ENCODE measurements at regions not wholly inside any gene's neighbourhood (a gene's known extent, or its start where the extent isn't known, plus 50 kb on each side); places are given as distances from the start of the nearest gene placed in this dataset.

- CTCF ChIA-PET = interaction anchor here (0.6 kb wide), 1 partner anchor 251 kb away, joined by 3 read pairs; no protein-coding TSS in a partner anchor
- Histone ChIP-seq H3K9me3 (ENCODE audit: control insufficient read depth, insufficient read depth, low read depth, low read length) (no peaks in the 10 kb centered on the region), H3K36me3 (ENCODE audit: control insufficient read depth in 2 of 2, insufficient read depth in 1 of 2, low read length in 2 of 2) (no peaks in the 10 kb centered on the region), H3K27ac (ENCODE audit: extremely low read depth, low read depth, low read length) (no peak overlapping the region), H3K4me1 (ENCODE audit: control insufficient read depth, insufficient read depth, low read length) (no peaks in the 10 kb centered on the region), H3K4me3 (ENCODE audit: low read depth, low read length) (no peak overlapping the region)
- no peak for TF ChIP-seq ZNF24 (tag by site-specific recombination; IDR thresholded peaks at IDR 0.05)
- TF ChIP-seq MYNN (tag by site-specific recombination; IDR thresholded peaks at IDR 0.05; ENCODE audit: borderline replicate concordance) = no peak
- POLR2A ChIA-PET = no interaction called here
These were observed 148.3 kb downstream of the ENC1 start for GRCh38 chr5:74492230-74492629.

GRCh38 chr5:74491586-74491985 is 148.9 kb downstream of the ENC1 start:
- Histone ChIP-seq H3K27ac (ENCODE audit: extremely low read depth, low read depth, low read length) (no peak overlapping the region), H3K4me3 (ENCODE audit: low read depth, low read length) (no peak overlapping the region), H3K4me1 (ENCODE audit: control insufficient read depth, insufficient read depth, low read length) (no peaks in the 10 kb centered on the region), H3K36me3 (ENCODE audit: control insufficient read depth in 2 of 2, insufficient read depth in 1 of 2, low read length in 2 of 2) (no peaks in the 10 kb centered on the region), H3K9me3 (ENCODE audit: control insufficient read depth, insufficient read depth, low read depth, low read length) (no peaks in the 10 kb centered on the region)
- ChIA-PET POLR2A (interaction anchor here (1.0 kb wide), 1 partner anchor 12 kb away, joined by 3 read pairs; no protein-coding TSS in a partner anchor), CTCF (interaction anchor here (0.6 kb wide), 1 partner anchor 252 kb away, joined by 3 read pairs; no protein-coding TSS in a partner anchor)
- TF ChIP-seq ZIC2 (tag by site-specific recombination; IDR thresholded peaks at IDR 0.05) (no peak), WT1 (tag by site-specific recombination; IDR thresholded peaks at IDR 0.05) (no peak), ZNF169 (tag by site-specific recombination; IDR thresholded peaks at IDR 0.05) (no peak), ZBTB48 (tag by site-specific recombination; IDR thresholded peaks at IDR 0.05) (no peak), ZNF585B (tag by site-specific recombination; IDR thresholded peaks at IDR 0.05) (no peak), ZNF2 (tag by site-specific recombination; IDR thresholded peaks at IDR 0.05) (no peak), ZNF112 (tag by site-specific recombination; IDR thresholded peaks at IDR 0.05) (no peak), MYNN (tag by site-specific recombination; IDR thresholded peaks at IDR 0.05; ENCODE audit: borderline replicate concordance) (no peak), ZNF529 (tag by site-specific recombination; IDR thresholded peaks at IDR 0.05; ENCODE audit: insufficient replicate concordance) (no peak), ZNF692 (tag by site-specific recombination; IDR thresholded peaks at IDR 0.05) (no peak), MZF1 (tag by site-specific recombination; IDR thresholded peaks at IDR 0.05; ENCODE audit: borderline replicate concordance) (no peak), ZNF26 (tag by site-specific recombination; IDR thresholded peaks at IDR 0.05) (no peak), ZEB2 (tag by site-specific recombination; IDR thresholded peaks at IDR 0.05) (no peak), PRDM1 (tag by site-specific recombination; IDR thresholded peaks at IDR 0.05) (no peak)

- POLR2A ChIA-PET = interaction anchor here (0.6 to 1.0 kb wide), 2 partner anchors 10 to 12 kb away, joined by 3 to 4 read pairs; no protein-coding TSS in a partner anchor
- CTCF ChIA-PET = interaction anchor here (0.6 kb wide), 1 partner anchor 150 kb away, joined by 3 read pairs; the partner anchor contains the start of gene ENC1
- TF ChIP-seq ZFP3 (tag by site-specific recombination; IDR thresholded peaks at IDR 0.05; ENCODE audit: low read depth) (no peak), SALL2 (tag by site-specific recombination; IDR thresholded peaks at IDR 0.05; ENCODE audit: borderline replicate concordance) (no peak), ZNF707 (tag by site-specific recombination; IDR thresholded peaks at IDR 0.05) (no peak), ZBTB20 (tag by site-specific recombination; IDR thresholded peaks at IDR 0.05) (no peak), ZNF449 (tag by site-specific recombination; IDR thresholded peaks at IDR 0.05) (no peak), ZBTB1 (tag by site-specific recombination; IDR thresholded peaks at IDR 0.05) (no peak), SP2 (tag by site-specific recombination; IDR thresholded peaks at IDR 0.05) (no peak), ZNF701 (tag by site-specific recombination; IDR thresholded peaks at IDR 0.05) (no peak), ZNF76 (tag by site-specific recombination; IDR thresholded peaks at IDR 0.05; ENCODE audit: borderline replicate concordance, low read depth) (no peak), ZNF114 (tag by site-specific recombination; IDR thresholded peaks at IDR 0.05) (no peak), ZBTB17 (tag by site-specific recombination; IDR thresholded peaks at IDR 0.05) (no peak), ZNF670 (tag by site-specific recombination; IDR thresholded peaks at IDR 0.05; ENCODE audit: low read depth) (no peak), ZNF830 (tag by site-specific recombination; IDR thresholded peaks at IDR 0.05; ENCODE audit: low read depth) (no peak), KLF8 (tag by site-specific recombination; IDR thresholded peaks at IDR 0.05) (no peak), ZNF610 (tag by site-specific recombination; IDR thresholded peaks at IDR 0.05; ENCODE audit: borderline replicate concordance) (no peak)
These were observed 149.7 kb downstream of the ENC1 start for GRCh38 chr5:74490814-74491213.

More at GRCh38 chr5:74490814-74491213, 149.7 kb downstream of the ENC1 start:
- no peak overlapping the region for H3K4me3 ChIP-seq (ENCODE audit: low read depth, low read length)
- no peaks in the 10 kb centered on the region for H3K9me3 ChIP-seq (ENCODE audit: control insufficient read depth, insufficient read depth, low read depth, low read length)
- H3K27ac ChIP-seq (ENCODE audit: extremely low read depth, low read depth, low read length) = no peak overlapping the region
- H3K36me3 ChIP-seq (ENCODE audit: control insufficient read depth in 2 of 2, insufficient read depth in 1 of 2, low read length in 2 of 2) = no peaks in the 10 kb centered on the region
- H3K4me1 ChIP-seq (ENCODE audit: control insufficient read depth, insufficient read depth, low read length) = no peaks in the 10 kb centered on the region

Measured in HEK293 (cell line).